Neutrophil (primary cell): ENCODE measurements at regions not wholly inside any gene's neighbourhood (a gene's known extent, or its start where the extent isn't known, plus 50 kb on each side); places are given as distances from the start of the nearest gene placed in this dataset.

Experiments used
- H3K27ac ChIP-seq: fragments of 200-600 bp; sonication (generic); 2 replicates; pipeline ENCODE4 v1.5.1; 2016; ENCODE audit warnings: mild to moderate bottlenecking, moderate library complexity
- H3K27me3 ChIP-seq: fragments of 200-600 bp; sonication (generic); 2 replicates; pipeline ENCODE4 v1.6.0; 2016; ENCODE audit warnings: mild to moderate bottlenecking
- H3K36me3 ChIP-seq: fragments of 200-600 bp; sonication (generic); 2 replicates; pipeline ENCODE4 v1.5.1; 2017
- H3K4me1 ChIP-seq, 2 experiments: fragments of 200-600 bp in 1 of 2; sonication (generic) in 1 of 2; 1 replicate in 1 of 2; 2 replicates in 1 of 2; pipeline versions ENCODE4 v1.5.1 to v1.6.1; 2013 to 2016; ENCODE audit warnings: low read depth in 1 of 2, low read length in 1 of 2, mild to moderate bottlenecking in 1 of 2, moderate library complexity in 1 of 2; ENCODE audit not compliant: control insufficient read depth in 1 of 2, insufficient read depth in 1 of 2
- H3K4me3 ChIP-seq, 2 experiments: fragments of 200-600 bp in 1 of 2; sonication (generic) in 1 of 2; 1 replicate in 1 of 2; 2 replicates in 1 of 2; pipeline ENCODE4 v1.5.1; 2013 to 2016; ENCODE audit warnings: low read depth in 1 of 2, low read length in 1 of 2, mild to moderate bottlenecking in 1 of 2, moderate library complexity in 1 of 2
- H3K9me3 ChIP-seq: fragments of 200-600 bp; sonication (generic); 2 replicates; pipeline ENCODE4 v1.5.1; 2016
- CTCF ChIP-seq: fragments of 200-600 bp; sonication (generic); IDR thresholded peaks from 2 replicates; pipeline ENCODE4 v1.5.1; 2016; ENCODE audit warnings: antibody characterized with exemption

- TF ChIP-seq CTCF = no peak
- H3K9me3 ChIP-seq = no peaks in the 10 kb centered on the region
- H3K4me1 ChIP-seq = no peaks in the 10 kb centered on the region
- H3K27me3 ChIP-seq = no peaks in the 10 kb centered on the region
- H3K4me3 ChIP-seq = no peak overlapping the region
- no peak overlapping the region for H3K27ac ChIP-seq
- no peaks in the 10 kb centered on the region for H3K36me3 ChIP-seq
These were observed 287.5 kb downstream of the ZNF536 start for GRCh38 chr19:30659638-30660037.

- H3K4me3 ChIP-seq = no peak overlapping the region
- no peaks in the 10 kb centered on the region for H3K36me3 ChIP-seq
- TF ChIP-seq CTCF = no peak
These were observed 284.4 kb downstream of the ZNF536 start for GRCh38 chr19:30656520-30657100.

GRCh38 chr19:30653646-30654386 lies 281.6 kb downstream of the ZNF536 start:
- Histone ChIP-seq H3K4me3 (no peak overlapping the region), H3K36me3 (no peaks in the 10 kb centered on the region), H3K9me3 (no peaks in the 10 kb centered on the region), H3K4me1 (no peaks in the 10 kb centered on the region), H3K27ac (no peak overlapping the region), H3K27me3 (peaks cover 24% of the 10 kb centered on the region)
- no peak for TF ChIP-seq CTCF

More at GRCh38 chr19:30656520-30657100, 284.4 kb downstream of the ZNF536 start:
- Histone ChIP-seq H3K27me3 (peaks cover 12% of the 10 kb centered on the region), H3K4me1 (no peaks in the 10 kb centered on the region), H3K27ac (no peak overlapping the region), H3K9me3 (no peaks in the 10 kb centered on the region)

- TF ChIP-seq CTCF = no peak
- Histone ChIP-seq H3K27me3 (peaks cover 33% of the 10 kb centered on the region), H3K27ac (no peak overlapping the region)
These were observed 280.6 kb downstream of the ZNF536 start for GRCh38 chr19:30652751-30653150.

GRCh38 chr19:30651691-30652090 lies 279.5 kb downstream of the ZNF536 start:
- Histone ChIP-seq H3K27ac (no peak overlapping the region), H3K4me1 (no peaks in the 10 kb centered on the region), H3K4me3 (no peak overlapping the region), H3K36me3 (no peaks in the 10 kb centered on the region), H3K9me3 (no peaks in the 10 kb centered on the region), H3K27me3 (peaks cover 38% of the 10 kb centered on the region)
- no peak for TF ChIP-seq CTCF

More at GRCh38 chr19:30652751-30653150, 280.6 kb downstream of the ZNF536 start:
- Histone ChIP-seq H3K9me3 (no peaks in the 10 kb centered on the region), H3K36me3 (no peaks in the 10 kb centered on the region), H3K4me1 (no peaks in the 10 kb centered on the region), H3K4me3 (no peak overlapping the region)
